ENCODE measurements at regions not wholly inside any gene's neighbourhood (a gene's known extent, or its start where the extent isn't known, plus 50 kb on each side); places are given as distances from the start of the nearest gene placed in this dataset.

GRCh38 chr12:98359856-98360255 is 155.5 kb upstream of the TMPO start:
- no peak for DNase-seq (ENCODE audit: extremely low read depth in 1 of 4, low spot score in 3 of 4)
- H2AFZ ChIP-seq (ENCODE audit: low read depth, low read length) = no peak overlapping the region
- ATAC-seq = no peak
- H3K4me2 ChIP-seq (ENCODE audit: insufficient read depth, low read length) = no peak overlapping the region
- no peak for FAIRE-seq
- CTCF ChIA-PET (ENCODE audit: low intra/inter-chr PET ratio) = no interaction called here
- H3K9me3 ChIP-seq (replicated peaks; ENCODE audit: control insufficient read depth, insufficient read depth, low read depth, low read length) = no peaks in the 10 kb centered on the region
- in situ Hi-C loops (cut with MboI) = no loop called here
- no peak overlapping the region for H3K9ac ChIP-seq (ENCODE audit: insufficient read depth in 1 of 2, low read depth in 2 of 2, low read length in 2 of 2)
- no peak overlapping the region for H3K4me3 ChIP-seq
- no peaks in the 10 kb centered on the region for H3K27me3 ChIP-seq (ENCODE audit: control insufficient read depth in 2 of 2, insufficient read depth in 2 of 2, low read length in 2 of 2)
- intact Hi-C loops (cut with micrococcal nuclease) = no loop called here
- TF ChIP-seq SRF (CRISPR knock-in tag; IDR thresholded peaks at IDR 0.05) (no peak), RBBP5 (IDR thresholded peaks at IDR 0.05; ENCODE audit: borderline replicate concordance, insufficient read depth, low read length, poor library complexity, severe bottlenecking) (no peak), KLF1 (tag; IDR thresholded peaks at IDR 0.05) (no peak), ZNF445 (CRISPR knock-in tag; IDR thresholded peaks at IDR 0.05; ENCODE audit: low read depth) (no peak), JUNB (CRISPR knock-in tag; conservative IDR thresholded peaks at IDR 0.05) (no peak), PHF20 (IDR thresholded peaks at IDR 0.05; ENCODE audit: partially characterized antibody) (no peak), RAD21 (CRISPR knock-in tag; conservative IDR thresholded peaks at IDR 0.05 in 1 of 2, IDR thresholded peaks at IDR 0.05 in 1 of 2) (no peak), GATAD2B (IDR thresholded peaks at IDR 0.05; ENCODE audit: borderline replicate concordance) (no peak), CTCF (IDR thresholded peaks at IDR 0.05 in 2 of 3, conservative IDR thresholded peaks at IDR 0.05 in 1 of 3; ENCODE audit: insufficient read depth in 2 of 3, low read depth in 1 of 3, low read length in 3 of 3) (no peak), TCF7 (IDR thresholded peaks at IDR 0.05; ENCODE audit: borderline replicate concordance) (no peak), KAT8 (IDR thresholded peaks at IDR 0.05; ENCODE audit: low read depth) (no peak), EP400 (IDR thresholded peaks at IDR 0.05) (no peak), ZNF696 (CRISPR knock-in tag; conservative IDR thresholded peaks at IDR 0.05) (no peak), ZNF24 (IDR thresholded peaks at IDR 0.05) (no peak), SAFB2 (IDR thresholded peaks at IDR 0.05; ENCODE audit: borderline replicate concordance, low read depth, low read length, severe bottlenecking) (no peak)
- H3K79me2 ChIP-seq (ENCODE audit: control insufficient read depth, insufficient read depth, low read length) = no peaks in the 10 kb centered on the region
- H3K4me1 ChIP-seq (replicated peaks in 1 of 2; ENCODE audit: control insufficient read depth in 2 of 2, insufficient read depth in 2 of 2, low read length in 2 of 2) = no peaks in the 10 kb centered on the region
- BruUV-seq (replicated peaks) = no TSS peak
- POLR2A ChIA-PET = no interaction called here
- H3K27ac ChIP-seq (ENCODE audit: extremely low read depth, low read depth, low read length) = no peak overlapping the region
- no peaks in the 10 kb centered on the region for H3K9me1 ChIP-seq (ENCODE audit: control insufficient read depth, insufficient read depth, low read length)
- no peaks in the 10 kb centered on the region for H3K36me3 ChIP-seq (ENCODE audit: control insufficient read depth, insufficient read depth, low read length)
- WGBS (ENCODE audit: insufficient coverage, low coverage, missing lambda C conversion rate) = 0% methylated on average over 6 of the region's 6 CpGs
- no peaks in the 10 kb centered on the region for H4K20me1 ChIP-seq (replicated peaks; ENCODE audit: control insufficient read depth, insufficient read depth, low read length)

Measured in K562 (cell line).